Nephron (organoid): ENCODE measurements at regions not wholly inside any gene's neighbourhood (a gene's known extent, or its start where the extent isn't known, plus 50 kb on each side); places are given as distances from the start of the nearest gene placed in this dataset.

ENCODE experiments used
- H3K27ac Mint-ChIP-seq, 3 experiments: 2 replicates each; pipeline ENCODE4 v1.8.0; 2020; ENCODE audit warnings: mixed read lengths in 3 of 3, mild to moderate bottlenecking in 2 of 3, moderate library complexity in 1 of 3
- H3K27me3 Mint-ChIP-seq: 2 replicates; pipeline ENCODE4 v1.8.0; 2021; ENCODE audit warnings: low read depth, mild to moderate bottlenecking, moderate library complexity, mixed read lengths
- H3K36me3 Mint-ChIP-seq: 2 replicates; pipeline ENCODE4 v1.8.0; 2020; ENCODE audit warnings: low read depth, mixed read lengths
- H3K4me1 Mint-ChIP-seq: 2 replicates; pipeline ENCODE4 v1.8.0; 2020; ENCODE audit warnings: mixed read lengths
- H3K4me3 Mint-ChIP-seq, 3 experiments: 2 replicates each; pipeline ENCODE4 v1.8.0; 2020; ENCODE audit warnings: mild to moderate bottlenecking in 3 of 3, mixed read lengths in 3 of 3, moderate library complexity in 2 of 3
- H3K9me3 Mint-ChIP-seq: 2 replicates; pipeline ENCODE4 v1.8.0; 2020; ENCODE audit warnings: mixed read lengths
- TF ChIP-seq, protein P1 (sequence below), 3 experiments: fragments of 200-600 bp; sonication (generic); IDR thresholded peaks; one replicate each; pipeline ENCODE4 v1.5.0; 2021; ENCODE audit warnings: antibody characterized with exemption in 3 of 3; ENCODE audit not compliant: unreplicated experiment in 3 of 3

DNA sequence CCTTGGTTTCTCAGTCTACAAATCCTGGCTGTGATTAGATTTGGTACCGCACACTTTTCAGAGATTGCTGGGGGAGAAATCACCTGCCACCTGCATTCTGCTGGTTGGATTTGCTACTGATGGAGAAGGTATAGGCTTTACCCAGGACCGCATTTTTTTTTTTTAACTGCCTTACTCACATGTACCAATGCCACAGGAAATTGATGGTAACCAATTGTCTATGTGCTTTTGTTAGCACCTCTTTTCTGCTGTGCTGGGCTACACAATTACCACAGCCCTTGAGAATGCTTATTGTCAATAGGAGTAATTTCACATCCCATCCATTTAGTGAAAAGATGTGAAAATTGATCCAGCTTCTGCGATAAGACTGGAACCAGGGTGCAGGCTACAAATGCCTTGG lies 74.4 kb upstream of the TANC2 start:
- Mint-ChIP-seq H3K4me1 (peaks cover 30% of the 10 kb centered on the region), H3K9me3 (peaks cover 7% of the 10 kb centered on the region), H3K36me3 (peaks cover 3% of the 10 kb centered on the region), H3K27ac (peak overlapping the region in 1 of 3 experiments; percentile 90), H3K27me3 (no peaks in the 10 kb centered on the region), H3K4me3 (no peak overlapping the region)
- TF ChIP-seq, protein P1, sequence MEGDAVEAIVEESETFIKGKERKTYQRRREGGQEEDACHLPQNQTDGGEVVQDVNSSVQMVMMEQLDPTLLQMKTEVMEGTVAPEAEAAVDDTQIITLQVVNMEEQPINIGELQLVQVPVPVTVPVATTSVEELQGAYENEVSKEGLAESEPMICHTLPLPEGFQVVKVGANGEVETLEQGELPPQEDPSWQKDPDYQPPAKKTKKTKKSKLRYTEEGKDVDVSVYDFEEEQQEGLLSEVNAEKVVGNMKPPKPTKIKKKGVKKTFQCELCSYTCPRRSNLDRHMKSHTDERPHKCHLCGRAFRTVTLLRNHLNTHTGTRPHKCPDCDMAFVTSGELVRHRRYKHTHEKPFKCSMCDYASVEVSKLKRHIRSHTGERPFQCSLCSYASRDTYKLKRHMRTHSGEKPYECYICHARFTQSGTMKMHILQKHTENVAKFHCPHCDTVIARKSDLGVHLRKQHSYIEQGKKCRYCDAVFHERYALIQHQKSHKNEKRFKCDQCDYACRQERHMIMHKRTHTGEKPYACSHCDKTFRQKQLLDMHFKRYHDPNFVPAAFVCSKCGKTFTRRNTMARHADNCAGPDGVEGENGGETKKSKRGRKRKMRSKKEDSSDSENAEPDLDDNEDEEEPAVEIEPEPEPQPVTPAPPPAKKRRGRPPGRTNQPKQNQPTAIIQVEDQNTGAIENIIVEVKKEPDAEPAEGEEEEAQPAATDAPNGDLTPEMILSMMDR (IDR thresholded peaks at IDR 0.05; ENCODE audit: unreplicated experiment in 3 of 3): no peak

DNA sequence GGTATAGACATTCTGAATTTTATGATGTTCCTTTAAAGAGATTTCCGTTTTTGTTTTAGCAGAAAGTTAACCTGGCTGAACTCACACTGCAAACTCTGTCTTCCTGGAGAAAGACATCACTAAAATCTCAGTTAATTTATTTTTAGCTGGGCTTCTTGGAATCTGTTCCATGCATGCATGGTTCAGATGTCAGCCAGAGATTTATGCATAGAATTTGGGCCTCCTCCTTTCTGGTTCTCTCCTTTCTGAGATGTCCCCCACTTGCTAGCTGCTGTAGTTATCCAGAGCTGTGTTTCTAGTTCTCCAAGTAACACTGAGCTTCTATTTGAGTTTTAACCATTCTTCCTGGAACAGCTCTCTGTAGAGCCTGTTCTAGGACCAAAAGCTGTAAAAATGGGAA lies 77.3 kb upstream of the TANC2 start:
- Mint-ChIP-seq H3K27me3 (no peaks in the 10 kb centered on the region), H3K9me3 (peaks cover 7% of the 10 kb centered on the region), H3K4me3 (no peak overlapping the region), H3K27ac (no peak overlapping the region), H3K36me3 (peaks cover 3% of the 10 kb centered on the region), H3K4me1 (peaks cover 21% of the 10 kb centered on the region)
- TF ChIP-seq, protein P1 (IDR thresholded peaks at IDR 0.05; ENCODE audit: unreplicated experiment in 3 of 3): no peak

GRCh38 chr17:62888148-62888547 lies 77.9 kb upstream of the TANC2 start:
- TF ChIP-seq, protein P1 (IDR thresholded peaks at IDR 0.05; ENCODE audit: unreplicated experiment in 3 of 3): no peak
- H3K27ac Mint-ChIP-seq: no peak overlapping the region

GRCh38 chr17:62887437-62887836 lies 78.6 kb upstream of the TANC2 start:
- H3K36me3 Mint-ChIP-seq: peaks cover 3% of the 10 kb centered on the region
- peaks cover 7% of the 10 kb centered on the region for H3K9me3 Mint-ChIP-seq
- H3K4me1 Mint-ChIP-seq: peaks cover 12% of the 10 kb centered on the region
- H3K27ac Mint-ChIP-seq: no peak overlapping the region
- H3K27me3 Mint-ChIP-seq: no peaks in the 10 kb centered on the region
- TF ChIP-seq, protein P1 (IDR thresholded peaks at IDR 0.05; ENCODE audit: unreplicated experiment in 3 of 3): no peak
- no peak overlapping the region for H3K4me3 Mint-ChIP-seq

More at GRCh38 chr17:62888148-62888547, 77.9 kb upstream of the TANC2 start:
- Mint-ChIP-seq H3K9me3 (peaks cover 7% of the 10 kb centered on the region), H3K4me3 (no peak overlapping the region), H3K4me1 (peaks cover 19% of the 10 kb centered on the region), H3K36me3 (peaks cover 3% of the 10 kb centered on the region), H3K27me3 (no peaks in the 10 kb centered on the region)

DNA sequence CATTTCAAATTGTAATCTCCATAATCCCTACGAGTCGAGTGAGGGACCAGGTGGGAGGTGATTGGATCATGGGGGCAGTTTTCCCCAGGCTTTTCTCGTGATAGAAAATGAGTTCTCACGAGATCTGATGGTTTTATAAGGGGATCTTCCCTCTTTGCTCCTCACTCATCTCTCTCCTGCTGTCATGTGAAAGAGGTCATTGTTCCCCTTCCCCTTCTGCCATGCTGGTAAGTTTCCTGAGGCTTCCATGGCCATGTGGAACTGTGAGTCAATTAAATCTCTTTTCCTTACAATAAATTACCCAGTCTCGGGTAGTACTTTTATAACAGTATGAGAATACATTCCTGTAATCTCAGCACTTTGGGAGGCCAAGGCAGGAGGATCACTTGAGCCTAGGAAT lies 76.7 kb upstream of the MARCHF10 start:
- no peaks in the 10 kb centered on the region for H3K4me1 Mint-ChIP-seq
- H3K36me3 Mint-ChIP-seq: peaks cover 3% of the 10 kb centered on the region
- H3K9me3 Mint-ChIP-seq: peaks cover 9% of the 10 kb centered on the region
- TF ChIP-seq, protein P1 (IDR thresholded peaks at IDR 0.05; ENCODE audit: unreplicated experiment in 3 of 3): no peak
- H3K27me3 Mint-ChIP-seq: no peaks in the 10 kb centered on the region
- no peak overlapping the region for H3K27ac Mint-ChIP-seq
- no peak overlapping the region for H3K4me3 Mint-ChIP-seq

GRCh38 chr17:62882878-62883277 lies 74.8 kb upstream of the MARCHF10 start:
- Mint-ChIP-seq H3K4me3 (no peak overlapping the region), H3K9me3 (peaks cover 2% of the 10 kb centered on the region), H3K27me3 (no peaks in the 10 kb centered on the region), H3K4me1 (peaks cover 9% of the 10 kb centered on the region), H3K36me3 (no peaks in the 10 kb centered on the region), H3K27ac (no peak overlapping the region)
- TF ChIP-seq, protein P1 (IDR thresholded peaks at IDR 0.05; ENCODE audit: unreplicated experiment in 3 of 3): no peak
